Mesothelial cell of epicardium (in vitro differentiated cells): ENCODE measurements at regions not wholly inside any gene's neighbourhood (a gene's known extent, or its start where the extent isn't known, plus 50 kb on each side); places are given as distances from the start of the nearest gene placed in this dataset.

Experiments used
- DNase-seq, 2 experiments: peaks; one replicate each; pipeline ENCODE4 v3.0.0; 2021; ENCODE audit warnings: low spot score in 2 of 2; ENCODE audit not compliant: unreplicated experiment in 2 of 2
- H3K27ac Mint-ChIP-seq: 2 replicates; pipeline ENCODE4 v1.8.0; 2021; ENCODE audit warnings: mixed read lengths
- H3K27me3 Mint-ChIP-seq: 2 replicates; pipeline ENCODE4 v1.8.0; 2021; ENCODE audit warnings: low read depth, mixed read lengths
- H3K36me3 Mint-ChIP-seq: 2 replicates; pipeline ENCODE4 v1.8.0; 2021; ENCODE audit warnings: mixed read lengths
- H3K4me1 Mint-ChIP-seq: 2 replicates; pipeline ENCODE4 v1.8.0; 2021; ENCODE audit warnings: mixed read lengths
- H3K4me3 Mint-ChIP-seq: 2 replicates; pipeline ENCODE4 v1.8.0; 2021; ENCODE audit warnings: mild to moderate bottlenecking, moderate library complexity, mixed read lengths
- H3K9me3 Mint-ChIP-seq: 2 replicates; pipeline ENCODE4 v1.8.0; 2021; ENCODE audit warnings: mixed read lengths
- TF ChIP-seq, protein P1 (sequence below): fragments of 200-600 bp; sonication (generic); IDR thresholded peaks from one replicate; pipeline ENCODE4 v1.5.0; 2021; ENCODE audit warnings: antibody characterized with exemption; ENCODE audit not compliant: unreplicated experiment

DNA sequence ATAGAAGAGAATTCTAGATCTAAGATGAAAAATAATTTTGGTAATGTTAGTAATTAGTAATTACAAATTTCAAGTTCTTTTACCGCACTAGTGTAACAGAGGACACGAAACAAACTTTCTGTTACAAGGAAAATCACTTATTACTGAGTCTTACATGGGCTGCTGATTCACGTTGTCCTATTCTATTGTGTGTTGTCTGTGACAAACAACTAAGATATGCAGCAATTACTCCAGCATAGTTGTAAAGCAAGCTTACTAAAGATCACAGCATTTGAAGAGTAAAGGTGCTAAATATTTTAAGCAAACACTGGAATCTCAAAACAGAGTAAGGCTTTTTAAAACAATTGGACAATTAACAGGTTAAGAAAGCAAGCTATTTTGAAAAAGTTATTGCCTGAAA, 502.3 kb downstream of the KCNT2 start:
- no peak for DNase-seq
- no peaks in the 10 kb centered on the region for H3K27me3 Mint-ChIP-seq
- H3K36me3 Mint-ChIP-seq, result peaks cover 5% of the 10 kb centered on the region
- peaks cover 48% of the 10 kb centered on the region for H3K9me3 Mint-ChIP-seq
- no peak overlapping the region for H3K27ac Mint-ChIP-seq
- TF ChIP-seq, protein P1, sequence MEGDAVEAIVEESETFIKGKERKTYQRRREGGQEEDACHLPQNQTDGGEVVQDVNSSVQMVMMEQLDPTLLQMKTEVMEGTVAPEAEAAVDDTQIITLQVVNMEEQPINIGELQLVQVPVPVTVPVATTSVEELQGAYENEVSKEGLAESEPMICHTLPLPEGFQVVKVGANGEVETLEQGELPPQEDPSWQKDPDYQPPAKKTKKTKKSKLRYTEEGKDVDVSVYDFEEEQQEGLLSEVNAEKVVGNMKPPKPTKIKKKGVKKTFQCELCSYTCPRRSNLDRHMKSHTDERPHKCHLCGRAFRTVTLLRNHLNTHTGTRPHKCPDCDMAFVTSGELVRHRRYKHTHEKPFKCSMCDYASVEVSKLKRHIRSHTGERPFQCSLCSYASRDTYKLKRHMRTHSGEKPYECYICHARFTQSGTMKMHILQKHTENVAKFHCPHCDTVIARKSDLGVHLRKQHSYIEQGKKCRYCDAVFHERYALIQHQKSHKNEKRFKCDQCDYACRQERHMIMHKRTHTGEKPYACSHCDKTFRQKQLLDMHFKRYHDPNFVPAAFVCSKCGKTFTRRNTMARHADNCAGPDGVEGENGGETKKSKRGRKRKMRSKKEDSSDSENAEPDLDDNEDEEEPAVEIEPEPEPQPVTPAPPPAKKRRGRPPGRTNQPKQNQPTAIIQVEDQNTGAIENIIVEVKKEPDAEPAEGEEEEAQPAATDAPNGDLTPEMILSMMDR, result no peak
- H3K4me3 Mint-ChIP-seq, result no peak overlapping the region
- H3K4me1 Mint-ChIP-seq, result no peaks in the 10 kb centered on the region

DNA sequence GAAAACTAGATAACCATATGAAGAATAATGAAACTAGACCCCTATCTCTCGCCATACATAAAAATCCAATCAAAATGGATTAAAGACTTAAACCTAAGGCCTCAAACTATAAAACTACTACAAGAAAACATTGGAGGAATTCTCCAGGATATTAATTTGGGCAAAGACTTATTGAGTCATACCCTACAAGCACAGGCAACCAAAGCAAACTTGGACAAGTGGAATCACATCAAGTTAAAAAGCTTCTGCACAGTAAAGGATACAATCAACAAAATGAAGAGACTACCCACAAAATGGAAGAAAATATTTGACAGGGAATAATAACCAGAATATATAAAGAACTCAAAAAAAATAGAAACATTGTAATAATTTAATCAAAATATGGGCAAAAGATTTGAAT, 505.4 kb downstream of the KCNT2 start:
- no peak for DNase-seq
- no peak overlapping the region for H3K4me3 Mint-ChIP-seq
- H3K27ac Mint-ChIP-seq, result no peak overlapping the region
- H3K4me1 Mint-ChIP-seq, result peaks cover 4% of the 10 kb centered on the region
- H3K36me3 Mint-ChIP-seq, result peaks cover 4% of the 10 kb centered on the region
- H3K27me3 Mint-ChIP-seq, result no peaks in the 10 kb centered on the region
- TF ChIP-seq, protein P1, result no peak
- peaks cover 36% of the 10 kb centered on the region for H3K9me3 Mint-ChIP-seq

DNA sequence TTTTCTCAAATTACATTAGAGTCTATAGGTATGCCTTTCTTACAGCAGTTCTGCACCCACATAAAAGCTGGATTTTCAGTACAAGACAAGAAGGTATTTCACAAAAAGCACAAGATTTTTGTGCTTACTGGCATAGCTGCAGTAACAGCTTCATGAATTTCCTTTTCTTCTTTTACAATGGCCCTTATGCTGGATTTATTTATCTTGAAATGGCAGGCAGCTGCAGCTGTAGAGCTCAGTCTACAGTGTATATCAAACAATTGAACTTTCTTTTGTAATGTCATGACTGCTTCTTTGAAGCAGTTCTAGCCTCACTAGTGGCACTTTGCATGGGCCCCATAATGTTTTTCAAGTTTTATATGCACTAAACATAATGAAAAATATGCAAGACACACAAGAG, 510.2 kb downstream of the KCNT2 start:
- peaks cover 24% of the 10 kb centered on the region for H3K9me3 Mint-ChIP-seq
- no peaks in the 10 kb centered on the region for H3K27me3 Mint-ChIP-seq
- peaks cover 4% of the 10 kb centered on the region for H3K36me3 Mint-ChIP-seq
- H3K27ac Mint-ChIP-seq, result no peak overlapping the region
- TF ChIP-seq, protein P1, result no peak
- H3K4me1 Mint-ChIP-seq, result peaks cover 8% of the 10 kb centered on the region
- H3K4me3 Mint-ChIP-seq, result no peak overlapping the region
- DNase-seq, result no peak

DNA sequence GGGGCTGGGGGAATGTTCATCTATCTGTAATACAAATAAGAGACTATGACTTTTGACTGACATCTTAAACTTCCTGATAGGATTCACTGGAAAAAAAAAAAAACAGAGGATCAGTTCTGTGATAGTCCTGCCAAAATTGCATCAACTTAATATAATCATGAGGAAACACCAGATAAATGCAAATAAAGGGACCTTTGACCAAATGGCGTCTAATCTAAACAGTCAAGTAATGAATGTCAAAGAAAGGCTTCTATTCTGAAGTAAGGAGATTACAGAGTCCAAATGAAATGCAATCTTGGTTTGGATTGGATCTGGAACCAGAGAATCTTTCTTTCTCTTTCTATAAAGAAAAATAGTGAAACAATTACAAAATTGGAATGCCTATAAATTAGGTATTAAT, 513.4 kb downstream of the KCNT2 start:
- peaks cover 11% of the 10 kb centered on the region for H3K4me1 Mint-ChIP-seq
- no peak overlapping the region for H3K27ac Mint-ChIP-seq
- H3K36me3 Mint-ChIP-seq, result no peaks in the 10 kb centered on the region
- no peak for DNase-seq
- no peak overlapping the region for H3K4me3 Mint-ChIP-seq
- no peaks in the 10 kb centered on the region for H3K9me3 Mint-ChIP-seq
- TF ChIP-seq, protein P1, result no peak
- H3K27me3 Mint-ChIP-seq, result no peaks in the 10 kb centered on the region

DNA sequence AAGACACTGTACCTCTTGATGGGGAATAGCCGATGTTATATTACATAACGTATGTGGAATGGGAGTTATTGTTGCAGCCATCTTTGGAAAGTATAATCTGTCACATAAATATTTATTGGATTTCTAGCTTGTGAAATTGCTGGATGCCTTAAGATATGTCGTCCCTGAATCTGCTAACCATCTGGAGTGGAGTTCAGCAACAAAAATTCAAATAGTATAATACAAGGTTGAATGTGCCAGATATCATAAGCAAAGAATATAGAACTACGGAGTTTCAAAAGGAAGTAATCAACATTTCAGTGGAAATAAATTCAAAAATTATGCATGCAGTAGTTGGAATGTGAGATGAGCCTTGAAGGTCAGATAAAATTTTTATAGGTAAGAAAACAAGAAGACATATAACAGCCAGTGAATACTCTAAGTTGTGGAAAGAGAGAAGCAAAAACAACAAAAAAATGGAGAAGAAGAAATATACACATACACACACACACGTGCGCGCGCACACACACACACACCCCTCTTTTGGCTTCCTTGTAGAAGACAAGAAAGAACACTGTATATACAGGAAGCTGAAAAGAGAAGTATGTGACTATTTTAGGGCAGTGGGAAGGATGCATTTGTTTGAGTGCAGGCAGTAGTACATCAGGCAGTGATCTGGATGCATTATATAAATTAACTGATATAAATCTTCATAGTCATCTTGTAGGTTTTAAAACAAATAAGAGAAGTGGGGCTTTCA, 516.7 kb downstream of the KCNT2 start:
- Mint-ChIP-seq H3K36me3 (no peaks in the 10 kb centered on the region), H3K27ac (no peak overlapping the region), H3K4me1 (peaks cover 3% of the 10 kb centered on the region), H3K4me3 (no peak overlapping the region), H3K9me3 (peaks cover 11% of the 10 kb centered on the region), H3K27me3 (no peaks in the 10 kb centered on the region)
- TF ChIP-seq, protein P1, result no peak
- no peak for DNase-seq
